GM23338 (cell line): ENCODE measurements at regions not wholly inside any gene's neighbourhood (a gene's known extent, or its start where the extent isn't known, plus 50 kb on each side); places are given as distances from the start of the nearest gene placed in this dataset.

ENCODE experiments used
- ATAC-seq: fragments of 200-7000 bp; cut with Tn5 transposase; 3 replicates; pipeline ENCODE4 v1.9.1; 2020
- DNase-seq: peaks from one replicate; pipeline ENCODE4 v3.0.0-alpha.2; 2015; ENCODE audit warnings: low spot score
- H2AFZ ChIP-seq: fragments of 200-600 bp; sonication (generic); 2 replicates; pipeline ENCODE4 v1.8.0; 2016; ENCODE audit warnings: antibody characterized with exemption, mild to moderate bottlenecking, moderate library complexity
- H3F3A ChIP-seq: fragments of 200-600 bp; sonication (generic); replicated peaks from 2 replicates; pipeline ENCODE4 v1.8.0; 2017; ENCODE audit warnings: antibody characterized with exemption, mixed run types, low read depth
- H3K27ac ChIP-seq: fragments of 200-600 bp; sonication (generic); 2 replicates; pipeline ENCODE4 v1.6.1; 2016; ENCODE audit warnings: low read depth
- H3K27me3 ChIP-seq: fragments of 200-600 bp; sonication (generic); 2 replicates; pipeline ENCODE4 v1.8.0; 2016; ENCODE audit warnings: mild to moderate bottlenecking, mixed run types, moderate library complexity; ENCODE audit not compliant: insufficient read depth
- H3K36me3 ChIP-seq: fragments of 200-600 bp; sonication (generic); 2 replicates; pipeline ENCODE4 v1.8.0; 2016; ENCODE audit warnings: mild to moderate bottlenecking; ENCODE audit not compliant: insufficient read depth
- H3K4me1 ChIP-seq: fragments of 200-600 bp; sonication (generic); 2 replicates; pipeline ENCODE4 v1.8.0; 2016; ENCODE audit warnings: mild to moderate bottlenecking, moderate library complexity; ENCODE audit not compliant: insufficient read depth
- H3K4me2 ChIP-seq: fragments of 200-600 bp; sonication (generic); 2 replicates; pipeline ENCODE4 v1.7.1; 2017; ENCODE audit warnings: mixed run types
- H3K4me3 ChIP-seq: fragments of 200-600 bp; sonication (generic); 2 replicates; pipeline ENCODE4 v1.6.1; 2016; ENCODE audit warnings: mixed run types
- H3K79me2 ChIP-seq: fragments of 200-600 bp; sonication (generic); replicated peaks from 2 replicates; pipeline ENCODE4 v1.8.0; 2017; ENCODE audit warnings: mild to moderate bottlenecking; ENCODE audit not compliant: insufficient read depth
- H3K9me2 ChIP-seq: fragments of 200-600 bp; sonication (generic); 2 replicates; pipeline ENCODE4 v1.8.0; 2017; ENCODE audit not compliant: insufficient read depth
- H4K20me1 ChIP-seq: fragments of 200-600 bp; sonication (generic); replicated peaks from 2 replicates; pipeline ENCODE4 v1.8.0; 2017; ENCODE audit warnings: mild to moderate bottlenecking; ENCODE audit not compliant: insufficient read depth
- H3K27ac Mint-ChIP-seq: 2 replicates; pipeline ENCODE4 v1.8.0; 2020; ENCODE audit warnings: inconsistent platforms, mild to moderate bottlenecking, moderate library complexity, mixed read lengths
- H3K27me3 Mint-ChIP-seq: 3 replicates; pipeline ENCODE4 v1.8.0; 2022; ENCODE audit warnings: low read depth, mild to moderate bottlenecking, moderate library complexity, mixed read lengths, inconsistent platforms; ENCODE audit not compliant: insufficient read depth, poor library complexity
- H3K36me3 Mint-ChIP-seq: 3 replicates; pipeline ENCODE4 v1.8.0; 2021; ENCODE audit warnings: low read depth, mild to moderate bottlenecking, inconsistent platforms, moderate library complexity, mixed read lengths
- H3K4me1 Mint-ChIP-seq: 3 replicates; pipeline ENCODE4 v1.8.0; 2020; ENCODE audit warnings: mild to moderate bottlenecking, inconsistent platforms, mixed read lengths
- H3K4me3 Mint-ChIP-seq: 3 replicates; pipeline ENCODE4 v1.8.0; 2021; ENCODE audit warnings: moderate library complexity, mild to moderate bottlenecking, inconsistent platforms, mixed read lengths
- H3K9me3 Mint-ChIP-seq: 3 replicates; pipeline ENCODE4 v1.8.0; 2020; ENCODE audit warnings: moderate library complexity, mild to moderate bottlenecking, inconsistent platforms, mixed read lengths
- CREB1 ChIP-seq: fragments of 250-450 bp; sonication (Bioruptor Pico); IDR thresholded peaks from 2 replicates; pipeline ENCODE4 v1.5.0; 2020; ENCODE audit warnings: low read depth, mild to moderate bottlenecking, moderate library complexity
- EZH2 ChIP-seq: fragments of 200-600 bp; sonication (generic); IDR thresholded peaks from one replicate; pipeline ENCODE4 v1.8.0; 2017; ENCODE audit warnings: antibody characterized with exemption, mild to moderate bottlenecking, low read depth; ENCODE audit not compliant: unreplicated experiment
- EZH2phosphoT487 ChIP-seq: fragments of 200-600 bp; sonication (generic); IDR thresholded peaks from one replicate; pipeline ENCODE4 v1.8.1; 2018; ENCODE audit warnings: antibody characterized with exemption; ENCODE audit not compliant: unreplicated experiment
- POLR2AphosphoS5 ChIP-seq: IDR thresholded peaks from 2 replicates; pipeline ENCODE4 v1.6.1; 2016; ENCODE audit warnings: antibody characterized with exemption, low read depth
- REST ChIP-seq: IDR thresholded peaks from one replicate; pipeline ENCODE4 v1.6.1; 2018; ENCODE audit warnings: antibody characterized with exemption; ENCODE audit not compliant: unreplicated experiment
- ZNF462 ChIP-seq: fragments of 250-450 bp; sonication (Bioruptor Pico); IDR thresholded peaks from 2 replicates; pipeline ENCODE4 v1.5.0; 2020; ENCODE audit warnings: mild to moderate bottlenecking, moderate library complexity

GRCh38 chr14:96961895-96962294 lies 164.7 kb downstream of the VRK1 start (continued):
- no peak for TF ChIP-seq ZNF462 (CRISPR knock-in tag)
- no peak for TF ChIP-seq EZH2phosphoT487

GRCh38 chr14:96962337-96962736 lies 165.2 kb downstream of the VRK1 start:
- H3K79me2 ChIP-seq, result no peaks in the 10 kb centered on the region
- DNase-seq (no peak), ATAC-seq (no peak)
- no peak overlapping the region for H3K4me2 ChIP-seq
- Mint-ChIP-seq H3K36me3 (peaks cover 6% of the 10 kb centered on the region), H3K27me3 (no peaks in the 10 kb centered on the region), H3K9me3 (peaks cover 13% of the 10 kb centered on the region), H3K4me1 (peaks cover 15% of the 10 kb centered on the region; the same call in 2 of the 3 replicates), H3K27ac (no peak overlapping the region), H3K4me3 (no peak overlapping the region)
- no peaks in the 10 kb centered on the region for H4K20me1 ChIP-seq
- no peak for TF ChIP-seq POLR2AphosphoS5
- TF ChIP-seq ZNF462 (CRISPR knock-in tag), result no peak
- TF ChIP-seq REST, result no peak
- TF ChIP-seq EZH2, result no peak
- no peak for TF ChIP-seq CREB1 (CRISPR knock-in tag)
- no peaks in the 10 kb centered on the region for H3K27me3 ChIP-seq
- H3K9me2 ChIP-seq, result 0 out of 2 replicates have a peak, but pooled peaks cover 7% of the 10 kb centered on the region
- H3K27ac ChIP-seq, result no peak overlapping the region
- H3K4me1 ChIP-seq, result peaks cover 14% of the 10 kb centered on the region
- H3K36me3 ChIP-seq, result no peaks in the 10 kb centered on the region
- no peak overlapping the region for H2AFZ ChIP-seq
- H3F3A ChIP-seq, result no peaks in the 10 kb centered on the region
- H3K4me3 ChIP-seq, result no peak overlapping the region
